HUES64 (cell line): ENCODE measurements at regions not wholly inside any gene's neighbourhood (a gene's known extent, or its start where the extent isn't known, plus 50 kb on each side); places are given as distances from the start of the nearest gene placed in this dataset.
"Not testable (repeated sequence)": the region's sequence is repeated elsewhere in the genome, so short reads cannot be mapped to it uniquely, and the experiment has no call there.

Source experiments
- H3K27ac ChIP-seq: 2 replicates; pipeline ENCODE4 v1.7.0; 2013; ENCODE audit warnings: low read depth, low read length, inconsistent platforms
- H3K27me3 ChIP-seq: 2 replicates; pipeline ENCODE4 v1.6.1; 2013; ENCODE audit warnings: mild to moderate bottlenecking, low read length; ENCODE audit not compliant: insufficient read depth
- H3K36me3 ChIP-seq: 2 replicates; pipeline ENCODE4 v1.6.1; 2013; ENCODE audit warnings: mild to moderate bottlenecking, low read length; ENCODE audit not compliant: insufficient read depth
- H3K4me1 ChIP-seq: 2 replicates; pipeline ENCODE4 v1.6.1; 2013; ENCODE audit warnings: mild to moderate bottlenecking, low read length, moderate library complexity; ENCODE audit not compliant: insufficient read depth
- H3K4me3 ChIP-seq: 2 replicates; pipeline ENCODE4 v1.5.1; 2013; ENCODE audit warnings: mild to moderate bottlenecking, low read length, moderate library complexity
- H3K9ac ChIP-seq: 2 replicates; pipeline ENCODE4 v1.6.1; 2013; ENCODE audit warnings: mild to moderate bottlenecking, low read depth, low read length
- H3K9me3 ChIP-seq: 2 replicates; pipeline ENCODE4 v1.6.1; 2013; ENCODE audit warnings: low read depth, low read length; ENCODE audit not compliant: insufficient read depth
- WGBS: fragments of 150-250, 120-280 bp; methylation state at CpG from one replicate; pipeline ENCODE4 v1.1.7; 2013; ENCODE audit warnings: missing lambda C conversion rate; 5-methylcytosine and 5-hydroxymethylcytosine counted together

DNA sequence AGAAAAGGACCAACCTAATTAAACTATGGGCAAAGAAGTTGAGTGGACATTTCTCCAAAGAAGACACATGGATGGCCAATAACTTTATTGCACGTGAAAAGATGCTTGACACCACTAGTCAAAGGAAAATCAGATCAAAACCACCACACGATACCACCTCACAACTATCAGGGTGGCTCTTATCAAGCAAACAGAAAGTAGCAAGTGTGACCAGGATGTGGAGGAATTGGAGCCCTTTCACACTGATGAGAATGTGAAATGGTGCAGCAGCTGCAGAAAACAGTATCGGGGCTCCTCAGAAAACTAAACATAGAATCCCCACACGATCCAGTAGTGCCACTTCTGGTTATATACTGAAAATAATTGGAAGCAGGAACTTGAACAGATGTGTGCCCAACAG, 72.2 kb upstream of the ALKAL2 start:
- H3K27ac ChIP-seq: no peak overlapping the region
- H3K4me1 ChIP-seq: no peaks in the 10 kb centered on the region
- H3K4me3 ChIP-seq: no peak overlapping the region
- WGBS: 97% methylated on average over 3 of the region's 4 CpGs
- H3K27me3 ChIP-seq: no peaks in the 10 kb centered on the region; the same call in 1 of the 2 replicates
- H3K9me3 ChIP-seq: no peaks in the 10 kb centered on the region; the same call in 1 of the 2 replicates
- no peaks in the 10 kb centered on the region for H3K36me3 ChIP-seq
- no peak overlapping the region for H3K9ac ChIP-seq

DNA sequence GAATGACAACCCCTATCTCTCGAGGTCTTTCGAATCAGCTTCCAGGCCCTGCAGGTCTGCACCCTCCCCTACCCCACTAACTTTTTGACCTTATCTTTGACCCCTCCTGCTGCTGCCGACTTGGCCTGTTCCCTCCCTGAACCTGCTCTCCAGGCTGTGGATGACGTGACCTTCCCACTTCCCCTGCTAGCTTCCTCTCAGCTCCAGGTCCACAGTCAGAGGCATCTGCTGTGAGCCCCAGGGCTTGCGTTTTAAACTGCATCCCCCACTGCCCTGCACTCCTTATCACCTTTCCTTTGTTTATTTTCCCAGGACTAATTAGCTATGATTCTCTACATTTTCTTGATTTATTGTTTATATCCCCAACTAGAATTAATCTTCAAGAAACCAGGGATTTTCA, 71.2 kb upstream of the ALKAL2 start:
- Histone ChIP-seq H3K36me3 (no peaks in the 10 kb centered on the region), H3K4me1 (no peaks in the 10 kb centered on the region), H3K9ac (no peak overlapping the region), H3K9me3 (no peaks in the 10 kb centered on the region; the same call in 1 of the 2 replicates), H3K27me3 (no peaks in the 10 kb centered on the region; the same call in 1 of the 2 replicates), H3K4me3 (no peak overlapping the region), H3K27ac (no peak overlapping the region)
- WGBS: 79% methylated on average over 5 of the region's 5 CpGs

DNA sequence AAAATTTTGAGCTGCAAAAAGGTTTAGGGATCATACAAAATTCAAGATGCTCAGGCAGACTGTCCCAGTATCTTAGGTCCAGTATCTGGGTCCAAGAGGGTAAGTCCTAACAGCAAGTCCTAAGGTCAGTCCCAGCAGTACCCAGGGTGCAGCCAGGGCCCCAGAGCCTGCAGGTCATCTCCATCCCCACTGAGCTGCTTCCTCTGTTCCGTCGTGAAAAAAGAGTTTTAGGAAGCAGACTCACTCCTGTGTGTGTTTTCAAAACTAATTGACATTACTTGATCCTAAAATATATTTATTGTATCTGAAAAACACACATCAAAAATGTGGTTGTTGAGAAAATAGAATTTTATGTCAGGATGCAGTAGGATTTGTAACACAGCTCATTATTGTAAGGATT, 69.9 kb upstream of the ALKAL2 start:
- H3K27ac ChIP-seq: no peak overlapping the region
- H3K36me3 ChIP-seq: no peaks in the 10 kb centered on the region
- no peak overlapping the region for H3K9ac ChIP-seq
- WGBS: 83% methylated on average over 2 of the region's 2 CpGs
- no peaks in the 10 kb centered on the region; the same call in 1 of the 2 replicates for H3K27me3 ChIP-seq
- no peak overlapping the region for H3K4me3 ChIP-seq
- no peaks in the 10 kb centered on the region for H3K4me1 ChIP-seq
- no peaks in the 10 kb centered on the region for H3K9me3 ChIP-seq

DNA sequence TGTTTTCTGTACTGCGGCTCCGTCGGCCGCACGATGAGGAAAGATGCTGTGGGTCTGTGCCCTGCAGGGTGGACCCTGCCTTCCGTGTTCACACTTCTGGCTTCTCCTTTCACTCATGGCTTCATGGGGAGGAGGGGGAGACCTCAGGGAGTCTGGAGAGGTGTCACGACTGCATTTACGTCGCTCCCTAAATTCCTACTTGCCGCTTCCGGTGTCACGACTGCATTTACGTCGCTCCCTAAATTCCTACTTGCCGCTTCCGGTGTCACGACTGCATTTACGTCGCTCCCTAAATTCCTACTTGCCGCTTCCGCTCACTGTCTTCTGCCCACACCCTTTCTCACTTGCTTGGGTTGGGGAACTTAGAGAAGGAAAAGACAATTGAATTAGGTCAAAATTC, 68.4 kb upstream of the ALKAL2 start:
- WGBS: 92% methylated on average over 21 of the region's 21 CpGs
- not testable (repeated sequence) for H3K27ac ChIP-seq, H3K27me3 ChIP-seq, H3K9ac ChIP-seq, H3K4me1 ChIP-seq, H3K9me3 ChIP-seq, H3K4me3 ChIP-seq, H3K36me3 ChIP-seq

DNA sequence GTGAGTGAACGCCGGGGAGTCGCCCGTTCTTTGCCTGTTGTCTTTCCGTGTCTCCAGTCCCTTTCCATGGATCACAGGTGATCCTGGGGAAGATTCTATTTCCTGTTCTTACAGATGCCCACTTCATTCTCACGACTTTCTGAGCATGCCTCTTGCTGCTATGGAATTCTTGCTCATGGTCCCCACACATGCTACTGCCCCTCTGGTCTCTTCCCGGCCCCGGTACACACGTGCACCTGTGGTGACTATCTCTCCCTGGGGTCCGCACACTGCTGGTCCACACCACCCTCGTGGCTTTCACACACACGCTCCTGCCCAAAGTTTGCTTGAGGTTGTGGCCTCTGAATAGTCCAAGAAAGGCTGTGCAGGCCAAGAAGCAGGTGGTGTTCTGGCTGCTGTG, 67.9 kb upstream of the ALKAL2 start:
- Histone ChIP-seq H3K4me1 (no peaks in the 10 kb centered on the region), H3K36me3 (no peaks in the 10 kb centered on the region), H3K9me3 (no peaks in the 10 kb centered on the region), H3K4me3 (no peak overlapping the region), H3K27ac (no peak overlapping the region), H3K27me3 (no peaks in the 10 kb centered on the region; the same call in 1 of the 2 replicates), H3K9ac (no peak overlapping the region)
- WGBS: 95% methylated on average over 12 of the region's 12 CpGs

DNA sequence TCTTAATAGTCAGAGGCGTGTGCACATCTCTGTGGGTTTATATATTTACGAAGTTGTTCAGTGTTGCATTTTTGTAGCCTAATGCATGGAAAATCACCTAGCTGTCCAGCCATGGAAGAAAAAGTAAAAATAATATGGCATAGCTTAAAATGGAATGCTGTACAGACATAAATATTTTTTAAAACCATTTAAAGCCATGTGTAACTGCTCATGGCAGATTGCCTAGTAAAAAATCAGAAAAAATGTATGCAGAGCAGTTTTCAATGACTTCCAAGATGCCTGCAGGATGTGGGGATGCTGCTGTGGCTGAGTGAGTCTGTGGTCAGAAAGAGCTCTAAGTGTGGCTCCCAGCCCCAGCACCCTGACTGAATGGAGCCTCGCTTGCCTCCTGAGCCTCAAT, 64.8 kb upstream of the ALKAL2 start:
- Histone ChIP-seq H3K4me1 (no peaks in the 10 kb centered on the region), H3K27ac (no peak overlapping the region), H3K9ac (no peak overlapping the region), H3K4me3 (no peak overlapping the region), H3K27me3 (no peaks in the 10 kb centered on the region; the same call in 1 of the 2 replicates), H3K9me3 (no peaks in the 10 kb centered on the region), H3K36me3 (no peaks in the 10 kb centered on the region)
- WGBS: 92% methylated on average over 3 of the region's 3 CpGs

DNA sequence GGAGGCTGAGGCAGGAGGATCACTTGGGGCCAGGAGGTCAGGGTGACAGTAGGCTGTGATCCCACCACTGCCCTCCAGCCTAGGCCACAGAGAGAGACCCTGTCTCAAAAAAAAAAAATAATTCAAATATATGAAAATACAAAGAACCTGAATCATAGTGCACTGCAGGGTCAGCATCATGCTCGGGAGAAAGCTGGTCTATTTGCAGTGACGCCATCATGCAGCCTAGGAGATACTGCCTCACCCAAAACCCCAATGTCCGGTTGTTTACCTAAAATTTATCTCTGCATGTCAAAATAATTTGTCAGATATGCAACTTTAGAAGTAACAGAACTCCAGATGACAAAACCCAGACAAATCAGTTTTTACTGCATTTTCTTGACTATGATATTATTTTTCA, 61.5 kb upstream of the ALKAL2 start:
- WGBS: 97% methylated on average over 3 of the region's 3 CpGs
- Histone ChIP-seq H3K27me3 (no peaks in the 10 kb centered on the region; the same call in 1 of the 2 replicates), H3K4me3 (no peak overlapping the region), H3K4me1 (no peaks in the 10 kb centered on the region), H3K9ac (no peak overlapping the region), H3K36me3 (no peaks in the 10 kb centered on the region), H3K27ac (no peak overlapping the region), H3K9me3 (no peaks in the 10 kb centered on the region)

DNA sequence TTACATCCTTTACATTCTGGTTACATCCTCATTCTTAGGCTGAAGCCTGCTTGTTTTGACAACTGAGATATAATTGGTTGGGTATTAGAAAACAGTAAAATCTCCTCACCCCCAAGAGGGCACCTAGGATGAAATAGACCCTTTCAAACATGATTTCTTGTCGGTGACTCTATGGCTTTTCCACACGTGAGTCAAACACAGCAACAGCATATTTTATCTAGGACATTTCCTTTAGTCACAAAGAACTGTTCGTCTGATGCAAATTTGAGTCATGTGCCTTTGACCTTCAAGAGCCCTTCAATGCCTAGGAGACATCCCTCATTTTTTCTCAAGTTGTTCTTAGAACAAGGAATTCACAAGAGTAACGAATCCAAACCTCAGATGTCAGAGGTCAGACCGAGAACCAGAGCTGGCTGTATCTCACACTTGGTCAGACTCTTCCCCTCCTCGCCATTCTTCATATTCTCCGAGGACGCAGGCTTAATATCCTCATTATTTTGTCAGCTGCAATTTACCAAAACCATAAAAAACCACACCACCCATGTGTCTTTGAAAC, 60.5 kb upstream of the ALKAL2 start:
- Histone ChIP-seq H3K36me3 (no peaks in the 10 kb centered on the region), H3K27me3 (no peaks in the 10 kb centered on the region; the same call in 1 of the 2 replicates), H3K27ac (no peak overlapping the region), H3K9ac (no peak overlapping the region), H3K4me3 (no peak overlapping the region), H3K9me3 (no peaks in the 10 kb centered on the region), H3K4me1 (no peaks in the 10 kb centered on the region)
- 88% methylated on average over 8 of the region's 8 CpGs for WGBS

DNA sequence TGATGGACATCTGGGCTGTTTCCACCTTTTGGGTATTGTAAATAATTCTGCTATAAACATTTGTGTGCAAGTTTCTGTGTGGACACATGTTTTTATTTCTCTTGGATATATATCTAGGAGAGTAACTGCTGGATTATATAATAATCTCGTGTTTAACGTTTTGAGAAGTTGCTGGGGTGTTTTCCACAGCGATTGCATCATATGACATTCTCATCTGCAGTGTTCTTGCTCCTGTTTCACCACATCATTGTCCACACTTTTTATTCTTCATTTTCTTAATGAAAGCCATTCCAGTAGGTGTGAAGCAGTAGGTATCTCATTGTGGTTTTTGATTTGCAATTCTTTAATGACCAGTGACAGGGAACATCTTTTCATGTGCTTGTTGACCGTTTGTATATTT, 56.9 kb upstream of the ALKAL2 start:
- Histone ChIP-seq H3K36me3 (no peaks in the 10 kb centered on the region), H3K9ac (no peak overlapping the region), H3K4me3 (no peak overlapping the region), H3K9me3 (no peaks in the 10 kb centered on the region), H3K27ac (no peak overlapping the region), H3K4me1 (0 out of 2 replicates have a peak, but pooled peaks cover 7% of the 10 kb centered on the region), H3K27me3 (no peaks in the 10 kb centered on the region; the same call in 1 of the 2 replicates)
- WGBS: 97% methylated on average over 4 of the region's 4 CpGs

DNA sequence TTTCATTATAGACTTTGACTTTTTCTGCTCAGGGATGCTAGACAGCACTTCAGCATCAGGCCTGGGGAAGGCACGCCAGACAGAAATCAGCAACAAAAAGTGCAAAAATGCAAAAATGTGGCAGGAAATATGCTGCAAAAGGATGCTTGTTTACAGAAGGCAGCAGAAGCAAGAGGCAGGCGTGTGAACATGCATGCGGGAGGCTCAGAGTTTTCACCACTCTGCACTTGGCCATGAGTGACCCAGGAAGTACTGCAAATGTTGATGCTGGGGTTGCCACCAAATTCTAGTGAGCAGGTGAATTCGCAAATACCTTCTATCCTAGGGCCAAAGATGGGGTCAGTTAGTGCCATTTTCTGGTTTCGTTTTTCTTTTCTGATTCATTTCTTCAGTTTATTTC, 55.5 kb upstream of the ALKAL2 start:
- no peak overlapping the region for H3K4me3 ChIP-seq
- peaks cover 8% of the 10 kb centered on the region for H3K9me3 ChIP-seq
- H3K9ac ChIP-seq: no peak overlapping the region
- H3K27me3 ChIP-seq: no peaks in the 10 kb centered on the region; the same call in 1 of the 2 replicates
- H3K4me1 ChIP-seq: 0 out of 2 replicates have a peak, but pooled peaks cover 7% of the 10 kb centered on the region
- H3K36me3 ChIP-seq: no peaks in the 10 kb centered on the region
- WGBS: 92% methylated on average over 4 of the region's 5 CpGs
- no peak overlapping the region for H3K27ac ChIP-seq

DNA sequence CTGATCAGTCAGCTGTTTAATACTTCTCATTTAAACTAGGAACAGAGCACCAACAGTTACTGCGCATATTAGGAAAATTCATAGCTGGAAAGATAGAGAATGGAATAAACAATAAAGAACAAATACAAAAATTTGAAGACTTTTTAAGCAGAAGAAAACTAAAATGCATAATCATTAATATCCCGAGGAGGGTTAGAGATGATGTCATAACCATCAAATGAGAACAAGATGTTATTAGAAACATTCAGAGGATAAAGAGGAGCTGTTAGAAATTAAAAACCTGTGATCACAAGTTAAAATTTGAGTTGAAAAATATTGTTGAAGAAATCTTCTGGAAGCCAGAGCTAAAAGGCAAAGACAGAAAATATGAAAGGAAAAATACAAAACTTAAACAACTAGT, 54.0 kb upstream of the ALKAL2 start:
- whole genome bisulfite sequencing: 100% methylated on average over 1 of the region's 2 CpGs
- Histone ChIP-seq H3K4me1 (0 out of 2 replicates have a peak, but pooled peaks cover 7% of the 10 kb centered on the region), H3K36me3 (no peaks in the 10 kb centered on the region), H3K27ac (no peak overlapping the region), H3K4me3 (no peak overlapping the region), H3K9me3 (peaks cover 21% of the 10 kb centered on the region), H3K9ac (no peak overlapping the region), H3K27me3 (no peaks in the 10 kb centered on the region; the same call in 1 of the 2 replicates)
